Fibroblast of lung (primary cell): ENCODE measurements at regions not wholly inside any gene's neighbourhood (a gene's known extent, or its start where the extent isn't known, plus 50 kb on each side); places are given as distances from the start of the nearest gene placed in this dataset.

Source experiments
- DNase-seq, 2 donors: peaks; one replicate each; pipeline versions ENCODE4 v3.0.0 to v3.0.0-alpha.2; 2010; ENCODE audit warnings: low read depth in 2 of 2
- H2AFZ ChIP-seq: 2 replicates; pipeline ENCODE4 v1.5.1; 2012; ENCODE audit warnings: low read length, control low read depth, inconsistent platforms
- H3K27ac ChIP-seq: 2 replicates; pipeline ENCODE4 v1.5.1; 2011; ENCODE audit warnings: low read length, control low read depth; ENCODE audit not compliant: insufficient read depth
- H3K27me3 ChIP-seq: 2 replicates; pipeline ENCODE4 v1.5.1; 2011; ENCODE audit warnings: mild to moderate bottlenecking, low read length; ENCODE audit not compliant: control insufficient read depth, insufficient read depth
- H3K36me3 ChIP-seq: 2 replicates; pipeline ENCODE4 v1.5.1; 2011; ENCODE audit warnings: low read length; ENCODE audit not compliant: control insufficient read depth, insufficient read depth
- H3K4me1 ChIP-seq: 2 replicates; pipeline ENCODE4 v1.5.1; 2011; ENCODE audit warnings: low read length; ENCODE audit not compliant: control insufficient read depth, insufficient read depth; ENCODE audit errors: extremely low read depth
- H3K4me2 ChIP-seq: 2 replicates; pipeline ENCODE4 v1.5.1; 2011; ENCODE audit warnings: low read length, control low read depth; ENCODE audit not compliant: insufficient read depth; ENCODE audit errors: extremely low read depth
- H3K4me3 ChIP-seq, 4 experiments: fragments of 200-600 bp in 1 of 4; sonication (generic) in 1 of 4; replicated peaks in 1 of 4; 2 replicates each; pipeline ENCODE4 v1.5.1; 2011 to 2016; ENCODE audit warnings: low read length in 4 of 4, low read depth in 3 of 4, mild to moderate bottlenecking in 3 of 4, control low read depth in 2 of 4, inconsistent platforms in 1 of 4, mixed read lengths in 1 of 4; ENCODE audit not compliant: insufficient read depth in 1 of 4; ENCODE audit errors: control extremely low read depth in 1 of 4
- H3K79me2 ChIP-seq: 2 replicates; pipeline ENCODE4 v1.5.1; 2012; ENCODE audit warnings: mild to moderate bottlenecking, low read length, inconsistent platforms; ENCODE audit not compliant: control insufficient read depth, insufficient read depth
- H3K9ac ChIP-seq: 2 replicates; pipeline ENCODE4 v1.5.1; 2011; ENCODE audit warnings: mild to moderate bottlenecking, low read length, control low read depth; ENCODE audit not compliant: insufficient read depth
- H3K9me3 ChIP-seq: 2 replicates; pipeline ENCODE4 v1.5.1; 2012; ENCODE audit warnings: low read depth, low read length; ENCODE audit not compliant: control insufficient read depth, insufficient read depth
- H4K20me1 ChIP-seq: 2 replicates; pipeline ENCODE4 v1.5.1; 2011; ENCODE audit warnings: low read length; ENCODE audit not compliant: control insufficient read depth, insufficient read depth; ENCODE audit errors: extremely low read depth
- EZH2 ChIP-seq: IDR thresholded peaks from 2 replicates; pipeline ENCODE4 v1.5.1; 2012; ENCODE audit warnings: low read length, control low read depth, mild to moderate bottlenecking; ENCODE audit errors: missing control alignments
- TF ChIP-seq, protein P1 (sequence below), 2 donors: IDR thresholded peaks in 1 of 2; conservative IDR thresholded peaks in 1 of 2; 1 replicate in 1 of 2; 2 replicates in 1 of 2; pipeline ENCODE4 v1.5.1; 2011 to 2012; ENCODE audit warnings: low read length in 2 of 2, control low read depth in 1 of 2, inconsistent platforms in 1 of 2, low read depth in 1 of 2, mild to moderate bottlenecking in 1 of 2

DNA sequence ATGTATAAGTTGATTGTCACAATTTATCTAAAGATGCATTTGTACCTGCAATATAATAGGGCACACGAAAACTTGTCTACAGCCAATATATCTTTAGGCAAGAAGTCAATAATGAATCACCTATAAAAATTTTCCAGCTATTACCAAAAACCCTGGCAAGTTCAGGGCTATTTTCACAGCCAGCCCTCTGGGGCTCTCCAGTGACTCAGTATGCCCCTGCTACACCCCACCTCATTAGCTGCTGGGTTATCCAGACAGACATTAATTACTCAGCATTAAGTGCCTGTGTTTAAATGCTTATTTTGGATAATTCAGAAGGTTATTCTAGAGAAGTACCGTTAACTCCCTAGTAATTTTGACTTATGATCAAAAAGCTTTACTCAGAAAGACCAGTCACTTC lies 220.2 kb downstream of the TBX15 start:
- DNase-seq: no peak

DNA sequence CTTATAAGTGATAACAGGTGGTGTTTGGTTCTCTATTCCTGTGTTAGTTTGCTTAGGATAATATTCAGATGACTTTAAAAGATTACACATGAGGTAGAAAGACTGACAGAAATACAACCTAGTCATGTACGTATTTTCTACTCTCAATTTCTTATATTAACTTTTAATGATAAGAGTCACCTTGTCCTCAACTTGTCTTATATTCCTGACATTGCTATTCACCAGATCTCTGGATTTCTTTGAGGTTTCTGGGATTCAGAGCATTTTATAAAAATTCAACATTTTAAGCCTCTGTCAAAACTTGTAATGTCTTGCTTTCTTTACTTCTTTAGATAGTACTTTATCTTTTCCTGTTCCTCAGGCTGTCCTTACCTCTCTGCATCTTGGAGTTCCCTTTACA lies 234.2 kb downstream of the TBX15 start:
- Histone ChIP-seq H2AFZ (no peak overlapping the region), H3K4me1 (no peaks in the 10 kb centered on the region), H4K20me1 (no peaks in the 10 kb centered on the region), H3K4me2 (no peak overlapping the region), H3K9ac (no peak overlapping the region), H3K27ac (no peak overlapping the region), H3K9me3 (no peaks in the 10 kb centered on the region), H3K4me3 (no peak overlapping the region), H3K79me2 (no peaks in the 10 kb centered on the region), H3K27me3 (no peaks in the 10 kb centered on the region), H3K36me3 (no peaks in the 10 kb centered on the region)
- DNase-seq: no peak
- TF ChIP-seq, protein P1, sequence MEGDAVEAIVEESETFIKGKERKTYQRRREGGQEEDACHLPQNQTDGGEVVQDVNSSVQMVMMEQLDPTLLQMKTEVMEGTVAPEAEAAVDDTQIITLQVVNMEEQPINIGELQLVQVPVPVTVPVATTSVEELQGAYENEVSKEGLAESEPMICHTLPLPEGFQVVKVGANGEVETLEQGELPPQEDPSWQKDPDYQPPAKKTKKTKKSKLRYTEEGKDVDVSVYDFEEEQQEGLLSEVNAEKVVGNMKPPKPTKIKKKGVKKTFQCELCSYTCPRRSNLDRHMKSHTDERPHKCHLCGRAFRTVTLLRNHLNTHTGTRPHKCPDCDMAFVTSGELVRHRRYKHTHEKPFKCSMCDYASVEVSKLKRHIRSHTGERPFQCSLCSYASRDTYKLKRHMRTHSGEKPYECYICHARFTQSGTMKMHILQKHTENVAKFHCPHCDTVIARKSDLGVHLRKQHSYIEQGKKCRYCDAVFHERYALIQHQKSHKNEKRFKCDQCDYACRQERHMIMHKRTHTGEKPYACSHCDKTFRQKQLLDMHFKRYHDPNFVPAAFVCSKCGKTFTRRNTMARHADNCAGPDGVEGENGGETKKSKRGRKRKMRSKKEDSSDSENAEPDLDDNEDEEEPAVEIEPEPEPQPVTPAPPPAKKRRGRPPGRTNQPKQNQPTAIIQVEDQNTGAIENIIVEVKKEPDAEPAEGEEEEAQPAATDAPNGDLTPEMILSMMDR (conservative IDR thresholded peaks at IDR 0.05 in 1 of 2, IDR thresholded peaks at IDR 0.05 in 1 of 2; ENCODE audit: low read depth in 1 of 2, low read length in 2 of 2): no peak
- TF ChIP-seq EZH2: no peak

More for the DNA sequence above, 220.2 kb downstream of the TBX15 start:
- no peak overlapping the region for H3K27ac ChIP-seq
- no peaks in the 10 kb centered on the region for H3K36me3 ChIP-seq
- no peaks in the 10 kb centered on the region for H4K20me1 ChIP-seq
- no peaks in the 10 kb centered on the region for H3K27me3 ChIP-seq
- H3K9ac ChIP-seq: no peak overlapping the region
- TF ChIP-seq, protein P1 (conservative IDR thresholded peaks at IDR 0.05 in 1 of 2, IDR thresholded peaks at IDR 0.05 in 1 of 2; ENCODE audit: low read depth in 1 of 2, low read length in 2 of 2): no peak
- TF ChIP-seq EZH2: no peak
- H3K4me2 ChIP-seq: no peak overlapping the region
- H3K4me3 ChIP-seq: no peak overlapping the region
- H3K9me3 ChIP-seq: no peaks in the 10 kb centered on the region
- no peak overlapping the region for H2AFZ ChIP-seq
- no peaks in the 10 kb centered on the region for H3K4me1 ChIP-seq
- H3K79me2 ChIP-seq: no peaks in the 10 kb centered on the region

DNA sequence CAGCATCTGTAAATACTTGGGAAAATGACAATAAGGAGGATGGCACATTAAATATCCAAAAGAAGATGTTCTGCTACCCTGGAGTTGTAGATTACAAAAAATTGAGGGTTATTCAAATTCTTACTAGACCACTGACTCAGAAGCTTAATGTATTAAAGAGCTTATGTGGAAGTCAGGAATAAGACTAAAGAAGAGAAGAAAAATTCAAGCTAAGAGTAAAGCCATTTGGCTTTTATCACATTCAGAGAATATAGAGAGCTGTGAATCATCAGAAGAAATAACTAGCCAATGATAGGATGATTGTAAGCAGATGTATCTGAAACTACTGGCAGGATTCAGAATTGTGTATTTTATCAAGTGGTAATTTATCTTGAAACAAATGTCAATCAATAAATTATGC lies 237.0 kb downstream of the TBX15 start:
- no peaks in the 10 kb centered on the region for H3K4me1 ChIP-seq
- no peaks in the 10 kb centered on the region for H4K20me1 ChIP-seq
- no peaks in the 10 kb centered on the region for H3K9me3 ChIP-seq
- no peak for TF ChIP-seq EZH2
- TF ChIP-seq, protein P1 (conservative IDR thresholded peaks at IDR 0.05 in 1 of 2, IDR thresholded peaks at IDR 0.05 in 1 of 2; ENCODE audit: low read depth in 1 of 2, low read length in 2 of 2): no peak
- DNase-seq: no peak
- H2AFZ ChIP-seq: no peak overlapping the region
- H3K27ac ChIP-seq: no peak overlapping the region
- no peaks in the 10 kb centered on the region for H3K36me3 ChIP-seq
- no peaks in the 10 kb centered on the region for H3K79me2 ChIP-seq
- no peak overlapping the region for H3K9ac ChIP-seq
- no peak overlapping the region for H3K4me2 ChIP-seq
- no peak overlapping the region for H3K4me3 ChIP-seq
- no peaks in the 10 kb centered on the region for H3K27me3 ChIP-seq
